K562 (cell line): ENCODE measurements at regions not wholly inside any gene's neighbourhood (a gene's known extent, or its start where the extent isn't known, plus 50 kb on each side); places are given as distances from the start of the nearest gene placed in this dataset.

ENCODE experiments used
- ATAC-seq: fragments of 200-7000 bp; cut with Tn5 transposase; 3 replicates; pipeline ENCODE4 v1.9.1; 2020; ENCODE audit warnings: moderate library complexity
- BruUV-seq: library from RNA; stranded (reverse); fragments of 400-500 nt; replicated peaks from 2 replicates; lab custom pipeline; 2021; lab: Mats Ljungman, UMichigan
- CTCF ChIA-PET: fragments of 300-600 bp; formaldehyde crosslinking; extraction: SDS; loops from one replicate; lab custom pipeline; 2021; ENCODE audit warnings: low intra/inter-chr PET ratio; lab: Yijun Ruan, JAX
- POLR2A ChIA-PET: fragments of 300-600, 350-650 bp; sonication (Branson Sonifier 250); formaldehyde crosslinking; extraction: SDS; loops from one replicate; lab custom pipeline; 2021; ENCODE audit warnings: antibody characterized with exemption, inconsistent platforms; lab: Yijun Ruan, JAX
- DNase-seq, 4 experiments: peaks; one replicate each; pipeline versions ENCODE4 v3.0.0 to v3.0.0-alpha.2; 2011 to 2018; ENCODE audit warnings: low spot score in 3 of 4, mixed read lengths in 3 of 4; ENCODE audit errors: extremely low read depth in 1 of 4
- FAIRE-seq: peaks from 2 replicates; lab custom pipeline; 2011; peaks lifted over from hg19 to GRCh38; lab: Jason Lieb, UNC
- H2AFZ ChIP-seq: 2 replicates; pipeline ENCODE4 v1.6.0; 2011; ENCODE audit warnings: low read depth, low read length, control low read depth, inconsistent platforms
- H3K27ac ChIP-seq: fragments of 200-600 bp; 3 replicates; pipeline ENCODE4 v1.8.0; 2011; ENCODE audit warnings: low read depth, mild to moderate bottlenecking, control low read depth, inconsistent platforms, low read length, moderate library complexity, mixed read lengths; ENCODE audit errors: extremely low read depth
- H3K27me3 ChIP-seq, 2 experiments: fragments of 300-600 bp in 1 of 2; 2 replicates in 1 of 2; 3 replicates in 1 of 2; pipeline versions ENCODE4 v1.6.0 to v1.8.0; 2011; ENCODE audit warnings: inconsistent platforms in 2 of 2, low read length in 2 of 2, mild to moderate bottlenecking in 1 of 2, mixed read lengths in 1 of 2, moderate library complexity in 1 of 2; ENCODE audit not compliant: control insufficient read depth in 2 of 2, insufficient read depth in 2 of 2
- H3K36me3 ChIP-seq: fragments of 300-600 bp; 3 replicates; pipeline ENCODE4 v1.8.0; 2011; ENCODE audit warnings: mild to moderate bottlenecking, low read length, inconsistent platforms; ENCODE audit not compliant: control insufficient read depth, insufficient read depth
- H3K4me1 ChIP-seq, 2 experiments: fragments of 200-600 bp in 1 of 2; replicated peaks in 1 of 2; 2 replicates in 1 of 2; 3 replicates in 1 of 2; pipeline versions ENCODE4 v1.5.1 to v1.8.0; 2011; ENCODE audit warnings: inconsistent platforms in 2 of 2, low read length in 2 of 2, mild to moderate bottlenecking in 1 of 2, mixed read lengths in 1 of 2, moderate library complexity in 1 of 2; ENCODE audit not compliant: control insufficient read depth in 2 of 2, insufficient read depth in 2 of 2
- H3K4me2 ChIP-seq: 2 replicates; pipeline ENCODE4 v1.6.1; 2011; ENCODE audit warnings: low read length, control low read depth, inconsistent platforms, mixed read lengths; ENCODE audit not compliant: insufficient read depth
- H3K4me3 ChIP-seq: fragments of 200-600 bp; sonication (generic), shearing (Covaris generic); 2 replicates; pipeline ENCODE4 v1.5.1; 2016; ENCODE audit warnings: control low read depth, inconsistent platforms
- H3K79me2 ChIP-seq: fragments of 200-600 bp; 3 replicates; pipeline ENCODE4 v1.8.0; 2011; ENCODE audit warnings: low read length, inconsistent platforms; ENCODE audit not compliant: control insufficient read depth, insufficient read depth
- H3K9ac ChIP-seq, 2 experiments: 2 replicates each; pipeline versions ENCODE4 v1.6.0 to v1.6.1; 2011; ENCODE audit warnings: low read depth in 2 of 2, low read length in 2 of 2, control low read depth in 1 of 2, inconsistent platforms in 1 of 2, mild to moderate bottlenecking in 1 of 2, mixed read lengths in 1 of 2; ENCODE audit not compliant: insufficient read depth in 1 of 2
- H3K9me1 ChIP-seq: one replicate; pipeline ENCODE4 v1.6.0; 2011; ENCODE audit warnings: inconsistent platforms, mild to moderate bottlenecking, low read length, moderate library complexity; ENCODE audit not compliant: control insufficient read depth, insufficient read depth
- H3K9me3 ChIP-seq: replicated peaks from 2 replicates; pipeline ENCODE4 v1.5.1; 2011; ENCODE audit warnings: low read depth, low read length, inconsistent platforms; ENCODE audit not compliant: control insufficient read depth, insufficient read depth
- H4K20me1 ChIP-seq: replicated peaks from 2 replicates; pipeline ENCODE4 v1.6.1; 2011; ENCODE audit warnings: low read length, inconsistent platforms, mixed read lengths; ENCODE audit not compliant: control insufficient read depth, insufficient read depth
- ATF7 ChIP-seq: fragments of 450-650 bp; IDR thresholded peaks from 2 replicates; pipeline ENCODE4 v1.7.1; 2014; ENCODE audit warnings: mild to moderate bottlenecking, moderate library complexity
- GATA2 ChIP-seq: sonication (generic); formaldehyde crosslinking; IDR thresholded peaks from 2 replicates; pipeline ENCODE4 v1.4.0; 2020; ENCODE audit warnings: mild to moderate bottlenecking, missing genetic modification reagents
- HBP1 ChIP-seq: fragments of 450-650 bp; formaldehyde crosslinking; IDR thresholded peaks from 2 replicates; pipeline ENCODE4 v1.4.0; 2022; ENCODE audit warnings: missing genetic modification characterization
- MEIS2 ChIP-seq: fragments of 450-650 bp; IDR thresholded peaks from 2 replicates; pipeline ENCODE4 v1.6.1; 2014; ENCODE audit warnings: mild to moderate bottlenecking; ENCODE audit not compliant: partially characterized antibody
- NONO ChIP-seq, 2 experiments: fragments of 200-400 bp in 1 of 2; fragments of 450-650 bp in 1 of 2; formaldehyde crosslinking in 1 of 2; IDR thresholded peaks; 2 replicates each; pipeline ENCODE4 v1.6.1; 2017; ENCODE audit warnings: low read depth in 2 of 2, mild to moderate bottlenecking in 2 of 2, moderate library complexity in 2 of 2, low read length in 1 of 2
- PRMT5 ChIP-seq: sonication (generic); formaldehyde crosslinking; IDR thresholded peaks from 2 replicates; pipeline ENCODE4 v1.5.0; 2020; ENCODE audit warnings: missing genetic modification reagents
- RHOXF2B ChIP-seq: fragments of 250-450 bp; sonication (Bioruptor Pico); conservative IDR thresholded peaks from 2 replicates; pipeline ENCODE4 v1.5.1; 2021
- ZNF79 ChIP-seq: fragments of 250-450 bp; sonication (Bioruptor Pico); IDR thresholded peaks from 2 replicates; pipeline ENCODE4 v1.4.0; 2020; ENCODE audit warnings: low read depth, mild to moderate bottlenecking, moderate library complexity
- in situ Hi-C: fragments of 300-500 bp; cut with MboI; formaldehyde crosslinking; loops from 4 replicates; pipeline ENCODE4 v1.15.0; 2018; ENCODE audit warnings: inconsistent platforms, mixed read lengths
- intact Hi-C: fragments of 100-400 bp; cut with micrococcal nuclease; formaldehyde crosslinking; loops from 2 replicates; pipeline ENCODE4 v1.14.2; 2022
- TF ChIP-seq, protein P1 (sequence below): fragments of 450-650 bp; IDR thresholded peaks from 2 replicates; pipeline ENCODE4 v1.6.1; 2016; ENCODE audit warnings: mild to moderate bottlenecking
- TF ChIP-seq, protein P2 (sequence below): fragments of 450-650 bp; conservative IDR thresholded peaks from 2 replicates; pipeline ENCODE4 v1.6.1; 2016; ENCODE audit warnings: missing genetic modification characterization, low read depth, mild to moderate bottlenecking, control low read depth, missing compliant biosample characterization

DNA sequence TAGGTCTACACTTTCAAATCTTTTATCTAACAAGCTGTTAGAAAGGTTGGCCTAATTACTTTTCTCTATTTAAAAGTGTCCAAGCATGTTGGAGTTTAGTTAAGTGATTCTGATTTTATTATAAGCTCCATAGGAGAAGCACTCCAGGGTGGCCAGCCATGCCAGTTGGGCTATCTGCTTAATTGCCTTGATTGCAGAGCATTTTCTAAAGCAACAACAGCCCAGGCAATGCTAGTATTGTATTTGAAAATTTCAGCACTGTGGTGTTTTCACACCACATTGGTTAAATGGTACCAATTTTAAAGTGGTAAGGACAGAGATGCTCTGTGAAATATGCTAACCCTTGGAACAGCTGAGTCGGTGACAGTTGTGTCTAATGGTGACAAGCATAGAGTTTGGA lies 510.5 kb upstream of the CDH8 start (continued):
- TF ChIP-seq ZNF79 (CRISPR knock-in tag) = no peak
- no peak for TF ChIP-seq MEIS2
- TF ChIP-seq PRMT5 (CRISPR knock-in tag) = no peak

GRCh38 chr16:62545039-62545438 lies 508.8 kb upstream of the CDH8 start:
- no peaks in the 10 kb centered on the region for H3K27me3 ChIP-seq
- ChIA-PET POLR2A (no interaction called here), CTCF (no interaction called here)
- no TSS peak for BruUV-seq
- H3K79me2 ChIP-seq = no peaks in the 10 kb centered on the region
- ATAC-seq (no peak), FAIRE-seq (no peak), DNase-seq (no peak)
- H3K9me1 ChIP-seq = no peaks in the 10 kb centered on the region
- H3K4me2 ChIP-seq = no peak overlapping the region
- H3K9ac ChIP-seq = no peak overlapping the region
- H3K4me3 ChIP-seq = no peak overlapping the region
- H3K36me3 ChIP-seq = no peaks in the 10 kb centered on the region
- in situ Hi-C loops = no loop called here
- H3K27ac ChIP-seq = no peak overlapping the region
- no peaks in the 10 kb centered on the region for H3K9me3 ChIP-seq
- intact Hi-C loops = no loop called here
- no peaks in the 10 kb centered on the region for H3K4me1 ChIP-seq
- H2AFZ ChIP-seq = no peak overlapping the region
- TF ChIP-seq, protein P1, sequence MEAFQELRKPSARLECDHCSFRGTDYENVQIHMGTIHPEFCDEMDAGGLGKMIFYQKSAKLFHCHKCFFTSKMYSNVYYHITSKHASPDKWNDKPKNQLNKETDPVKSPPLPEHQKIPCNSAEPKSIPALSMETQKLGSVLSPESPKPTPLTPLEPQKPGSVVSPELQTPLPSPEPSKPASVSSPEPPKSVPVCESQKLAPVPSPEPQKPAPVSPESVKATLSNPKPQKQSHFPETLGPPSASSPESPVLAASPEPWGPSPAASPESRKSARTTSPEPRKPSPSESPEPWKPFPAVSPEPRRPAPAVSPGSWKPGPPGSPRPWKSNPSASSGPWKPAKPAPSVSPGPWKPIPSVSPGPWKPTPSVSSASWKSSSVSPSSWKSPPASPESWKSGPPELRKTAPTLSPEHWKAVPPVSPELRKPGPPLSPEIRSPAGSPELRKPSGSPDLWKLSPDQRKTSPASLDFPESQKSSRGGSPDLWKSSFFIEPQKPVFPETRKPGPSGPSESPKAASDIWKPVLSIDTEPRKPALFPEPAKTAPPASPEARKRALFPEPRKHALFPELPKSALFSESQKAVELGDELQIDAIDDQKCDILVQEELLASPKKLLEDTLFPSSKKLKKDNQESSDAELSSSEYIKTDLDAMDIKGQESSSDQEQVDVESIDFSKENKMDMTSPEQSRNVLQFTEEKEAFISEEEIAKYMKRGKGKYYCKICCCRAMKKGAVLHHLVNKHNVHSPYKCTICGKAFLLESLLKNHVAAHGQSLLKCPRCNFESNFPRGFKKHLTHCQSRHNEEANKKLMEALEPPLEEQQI = no peak
- TF ChIP-seq, protein P2, sequence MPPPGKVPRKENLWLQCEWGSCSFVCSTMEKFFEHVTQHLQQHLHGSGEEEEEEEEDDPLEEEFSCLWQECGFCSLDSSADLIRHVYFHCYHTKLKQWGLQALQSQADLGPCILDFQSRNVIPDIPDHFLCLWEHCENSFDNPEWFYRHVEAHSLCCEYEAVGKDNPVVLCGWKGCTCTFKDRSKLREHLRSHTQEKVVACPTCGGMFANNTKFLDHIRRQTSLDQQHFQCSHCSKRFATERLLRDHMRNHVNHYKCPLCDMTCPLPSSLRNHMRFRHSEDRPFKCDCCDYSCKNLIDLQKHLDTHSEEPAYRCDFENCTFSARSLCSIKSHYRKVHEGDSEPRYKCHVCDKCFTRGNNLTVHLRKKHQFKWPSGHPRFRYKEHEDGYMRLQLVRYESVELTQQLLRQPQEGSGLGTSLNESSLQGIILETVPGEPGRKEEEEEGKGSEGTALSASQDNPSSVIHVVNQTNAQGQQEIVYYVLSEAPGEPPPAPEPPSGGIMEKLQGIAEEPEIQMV (tag) = no peak
- TF ChIP-seq GATA2 (CRISPR knock-in tag) (no peak), MEIS2 (no peak), NONO (IDR thresholded peaks at IDR 0.05; ENCODE audit: low read depth in 2 of 2, low read length in 1 of 2) (no peak), RHOXF2B (CRISPR knock-in tag) (no peak), HBP1 (CRISPR knock-in tag) (no peak), ATF7 (no peak)
- TF ChIP-seq, all 486 proteins: peak for 0
- H4K20me1 ChIP-seq = no peaks in the 10 kb centered on the region
